GM18951 (cell line): ENCODE measurements at regions not wholly inside any gene's neighbourhood (a gene's known extent, or its start where the extent isn't known, plus 50 kb on each side); places are given as distances from the start of the nearest gene placed in this dataset.
"Not testable (repeated sequence)": the region's sequence is repeated elsewhere in the genome, so short reads cannot be mapped to it uniquely, and the experiment has no call there.

Experiments used
- POLR2A ChIP-seq: IDR thresholded peaks from 4 replicates; pipeline ENCODE4 v1.6.1; 2011; ENCODE audit warnings: mild to moderate bottlenecking; ENCODE audit not compliant: insufficient read length, insufficient read depth; ENCODE audit errors: extremely low read depth
- in situ Hi-C: fragments of 300-500 bp; cut with MboI; formaldehyde crosslinking; loops from one replicate; pipeline ENCODE4 v1.12.0; 2022; ENCODE audit warnings: low sequenced_read_pairs, mixed read lengths, inconsistent platforms; ENCODE audit not compliant: unreplicated experiment

DNA sequence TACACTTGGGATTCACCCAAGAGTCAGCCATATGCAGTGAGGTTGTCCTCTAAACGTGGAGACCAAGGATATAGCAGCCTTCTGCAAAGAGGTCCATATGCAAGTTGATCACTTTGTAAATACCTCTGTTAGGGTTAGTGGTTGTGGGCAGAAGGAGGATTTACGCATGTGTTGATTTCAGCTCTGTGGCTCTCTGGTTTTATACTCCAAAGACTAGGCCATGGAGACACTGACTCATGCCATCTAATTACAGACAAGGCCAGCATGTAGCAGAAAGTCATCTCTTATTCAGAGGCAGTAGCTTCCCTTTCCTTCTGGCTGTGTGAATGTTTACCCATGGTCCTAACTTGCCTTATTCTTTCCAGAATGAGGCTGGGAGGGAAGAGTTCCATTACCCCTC lies 140.9 kb upstream of the GOLGA6L4 start:
- in situ Hi-C loops, result loop anchor here (10.0 kb wide), 1 partner anchor 1850 kb away; no protein-coding TSS in a partner anchor

GRCh38 chr15:84097053-84097452 lies 138.5 kb upstream of the GOLGA6L4 start:
- in situ Hi-C loops, result loop anchor here (10.0 kb wide), 1 partner anchor 1852 kb away; no protein-coding TSS in a partner anchor

DNA sequence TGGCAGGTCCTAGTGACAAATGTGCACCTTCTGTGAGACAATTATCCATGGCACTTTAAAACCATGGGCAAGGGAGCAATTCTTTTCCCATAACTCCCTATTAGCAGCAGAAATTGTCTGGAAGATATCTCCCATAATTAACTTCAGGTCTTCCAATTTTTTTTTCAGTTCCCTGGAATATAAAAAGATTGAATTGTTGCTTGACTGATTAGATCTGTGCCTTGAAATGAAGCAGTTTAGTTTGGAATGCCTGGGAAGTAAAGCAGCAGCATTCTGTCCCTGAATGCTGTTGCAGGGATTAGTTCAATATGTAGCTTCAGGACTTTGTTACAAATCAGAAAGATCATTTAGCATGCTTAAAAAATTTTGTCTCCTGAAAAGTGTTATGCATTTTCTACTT lies 137.0 kb upstream of the GOLGA6L4 start:
- no peak for TF ChIP-seq POLR2A
- in situ Hi-C loops, result loop anchor here (10.0 kb wide), 1 partner anchor 1854 kb away; no protein-coding TSS in a partner anchor

GRCh38 chr15:84099181-84099580 lies 136.4 kb upstream of the GOLGA6L4 start:
- in situ Hi-C loops, result loop anchor here (10.0 kb wide), 1 partner anchor 1854 kb away; no protein-coding TSS in a partner anchor
- no peak for TF ChIP-seq POLR2A

GRCh38 chr15:84103345-84103744 lies 132.2 kb upstream of the GOLGA6L4 start:
- no peak for TF ChIP-seq POLR2A
- in situ Hi-C loops, result no loop called here

DNA sequence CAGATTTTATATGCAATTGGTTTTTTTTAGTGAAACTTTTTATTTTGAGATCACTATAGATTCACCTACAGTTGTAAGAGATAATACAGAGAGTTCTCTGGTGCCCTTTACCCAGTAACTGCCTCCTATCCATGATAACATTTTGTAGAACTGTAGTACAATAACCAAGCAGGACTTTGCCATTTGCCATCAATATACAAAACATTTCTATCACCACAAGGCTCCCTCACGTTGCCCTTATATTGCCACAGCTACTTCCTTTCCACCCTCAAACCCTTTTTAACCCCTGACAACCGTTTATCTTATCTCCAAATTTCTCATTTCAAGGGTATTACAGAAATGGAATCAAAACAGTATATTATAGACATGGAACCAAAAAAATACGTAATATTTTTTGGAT lies 130.7 kb upstream of the GOLGA6L4 start:
- in situ Hi-C loops, result no loop called here
- no peak for TF ChIP-seq POLR2A

DNA sequence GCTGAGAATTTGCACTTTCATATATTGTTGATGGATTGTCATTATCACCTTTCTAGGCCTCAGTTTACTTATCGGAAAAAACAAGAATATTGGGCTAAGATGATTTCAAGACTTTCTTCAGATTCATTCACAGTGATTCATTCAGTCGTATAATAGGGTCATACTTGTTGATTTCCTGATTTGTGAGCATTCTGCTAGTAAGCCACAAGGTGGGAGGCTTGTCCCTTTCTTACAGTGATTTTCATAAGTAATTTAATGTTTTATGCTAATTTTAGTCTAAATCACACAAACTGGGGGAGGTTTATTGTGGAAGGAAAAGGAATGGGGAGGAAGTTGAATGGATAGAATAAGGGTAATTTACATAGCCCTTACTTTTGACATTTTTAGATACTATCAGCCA lies 126.8 kb upstream of the GOLGA6L4 start:
- in situ Hi-C loops, result no loop called here

GRCh38 chr15:84111575-84111974 lies 124.0 kb upstream of the GOLGA6L4 start:
- in situ Hi-C loops, result no loop called here
- no peak for TF ChIP-seq POLR2A

More for the DNA sequence above, 126.8 kb upstream of the GOLGA6L4 start:
- no peak for TF ChIP-seq POLR2A

GRCh38 chr15:84112025-84112424 lies 123.5 kb upstream of the GOLGA6L4 start:
- TF ChIP-seq POLR2A, result no peak
- in situ Hi-C loops, result no loop called here

DNA sequence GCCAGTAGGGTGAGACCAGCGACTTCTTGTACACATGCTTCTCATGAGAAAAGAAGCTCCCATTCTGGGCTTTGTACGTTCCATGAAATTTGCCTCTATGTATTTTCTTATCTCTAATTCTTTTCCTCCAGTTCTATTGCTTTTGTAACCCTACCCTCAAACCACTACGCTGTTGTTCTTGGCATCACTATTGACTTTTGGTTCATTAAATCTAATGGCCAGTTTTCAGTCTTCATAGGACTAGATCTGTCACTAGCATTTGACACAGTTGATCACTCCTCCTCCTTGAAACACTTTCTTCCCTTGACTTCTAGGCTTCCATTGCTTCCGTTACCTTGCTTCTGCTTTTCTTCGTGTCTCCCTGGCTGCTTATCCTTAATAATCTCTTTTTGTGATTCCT lies 121.7 kb upstream of the GOLGA6L4 start:
- no peak for TF ChIP-seq POLR2A
- in situ Hi-C loops, result no loop called here

DNA sequence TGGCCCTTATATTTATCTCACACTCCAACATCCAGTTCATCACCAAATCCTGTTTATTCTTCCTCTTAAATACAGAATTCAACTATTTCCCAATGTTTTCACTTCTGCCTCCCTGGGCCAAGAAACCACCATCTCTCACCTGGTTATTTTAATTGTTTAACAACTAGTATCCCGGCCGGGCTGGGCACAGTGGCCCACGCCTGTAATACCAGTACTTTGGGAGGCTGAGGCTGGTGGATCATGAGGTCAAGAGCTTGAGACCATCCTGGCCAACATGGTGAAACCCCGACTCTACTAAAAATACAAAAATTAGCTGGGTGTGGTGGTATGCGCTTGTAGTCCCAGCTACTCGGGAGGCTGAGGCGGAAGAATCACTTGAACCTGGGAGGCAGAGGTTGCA lies 120.9 kb upstream of the GOLGA6L4 start:
- in situ Hi-C loops, result not testable (repeated sequence)

DNA sequence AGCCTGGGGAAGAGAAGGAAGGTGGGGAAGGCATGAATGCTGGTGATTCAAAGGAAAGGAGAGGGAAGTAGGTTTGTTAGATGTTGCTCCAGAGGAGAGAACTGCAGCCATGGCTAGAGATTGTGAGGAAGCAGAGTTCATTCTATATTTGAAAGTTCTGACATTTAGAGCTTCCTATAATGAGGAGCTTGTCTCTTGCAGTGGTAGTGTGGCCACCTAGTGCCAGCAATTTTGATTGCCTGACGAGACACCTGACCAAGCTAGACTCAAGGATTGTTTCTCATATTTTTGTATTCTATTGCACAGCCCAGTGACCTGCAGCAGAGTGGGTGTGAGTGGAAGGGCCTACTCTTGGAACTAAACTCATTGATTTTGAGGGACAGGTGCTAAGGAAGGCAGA lies 116.2 kb upstream of the GOLGA6L4 start:
- in situ Hi-C loops, result not testable (repeated sequence)

DNA sequence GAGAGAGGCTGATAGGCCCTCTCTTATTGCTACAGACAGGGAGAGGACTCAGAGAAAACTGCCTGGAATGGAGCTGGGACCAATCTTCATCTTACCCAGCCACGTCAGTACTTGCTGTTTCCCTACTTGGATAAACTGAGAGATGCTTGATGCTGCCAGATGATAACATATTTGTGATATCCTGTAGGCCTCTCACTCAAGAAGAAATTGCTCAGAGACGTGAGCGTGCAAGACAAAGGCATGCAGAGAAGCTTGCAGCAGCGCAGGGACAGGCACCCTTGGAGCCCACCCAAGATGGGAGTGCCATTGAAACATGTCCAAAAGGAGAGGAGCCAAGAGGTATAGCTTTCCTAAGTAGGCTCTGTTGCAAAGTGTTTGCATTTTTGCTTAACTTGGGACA lies 114.7 kb upstream of the GOLGA6L4 start:
- in situ Hi-C loops, result loop anchor here (10.0 kb wide), 1 partner anchor 1906 kb away; no protein-coding TSS in a partner anchor

GRCh38 chr15:84128706-84129105 lies 106.9 kb upstream of the GOLGA6L4 start:
- in situ Hi-C loops, result loop anchor here (10.0 kb wide), 1 partner anchor 1914 kb away; no protein-coding TSS in a partner anchor

DNA sequence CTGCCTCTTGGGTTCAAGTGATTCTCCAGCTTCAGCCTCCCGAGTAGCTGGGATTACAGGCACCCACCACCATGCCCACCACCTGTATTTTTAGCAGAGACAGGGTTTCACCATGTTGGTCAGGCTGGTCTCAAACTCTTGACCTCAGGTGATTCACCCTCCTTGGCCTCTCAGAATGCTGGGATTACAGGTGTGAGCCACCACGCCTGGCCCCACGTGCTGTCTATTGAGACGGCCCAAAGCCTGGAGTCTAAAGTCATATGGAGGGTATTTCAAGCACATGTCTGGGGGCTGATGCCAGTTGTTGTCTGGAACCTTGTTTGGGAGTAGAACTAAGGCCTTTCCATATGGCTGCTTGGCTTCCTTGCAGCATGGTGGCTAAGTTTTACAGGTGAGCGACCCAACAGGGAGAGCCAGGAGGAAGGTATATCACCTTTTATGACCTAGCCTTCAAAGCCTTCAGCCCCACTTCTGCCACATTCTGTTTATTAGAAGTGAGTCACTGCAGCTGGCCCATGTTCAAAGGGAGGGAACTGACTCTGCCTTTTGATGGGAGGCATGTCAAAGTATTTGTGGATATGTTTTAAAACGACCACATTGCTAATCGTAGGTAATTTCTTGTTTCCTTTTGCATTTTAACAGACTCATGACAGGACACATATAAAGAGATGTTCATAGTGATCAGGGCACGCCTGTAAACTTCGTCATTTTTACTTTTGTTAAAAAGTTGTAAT lies 105.3 kb upstream of the GOLGA6L4 start:
- in situ Hi-C loops, result not testable (repeated sequence)

- in situ Hi-C loops, result not testable (repeated sequence)
Measured at GRCh38 chr15:84135931-84136456, 99.6 kb upstream of the GOLGA6L4 start.
